Loucy (cell line): ENCODE measurements at regions not wholly inside any gene's neighbourhood (a gene's known extent, or its start where the extent isn't known, plus 50 kb on each side); places are given as distances from the start of the nearest gene placed in this dataset.
"Not testable (repeated sequence)": the region's sequence is repeated elsewhere in the genome, so short reads cannot be mapped to it uniquely, and the experiment has no call there.

Experiments used
- EZH2phosphoT487 ChIP-seq: fragments of 200-600 bp; IDR thresholded peaks from 2 replicates; pipeline ENCODE4 v1.6.1; 2018; ENCODE audit warnings: antibody characterized with exemption, mild to moderate bottlenecking, moderate library complexity, borderline replicate concordance
- TF ChIP-seq, protein P1 (sequence below): fragments of 200-600 bp; sonication (generic); conservative IDR thresholded peaks from 2 replicates; pipeline ENCODE4 v1.5.1; 2014; ENCODE audit warnings: mild to moderate bottlenecking, antibody characterized with exemption, low read length

DNA sequence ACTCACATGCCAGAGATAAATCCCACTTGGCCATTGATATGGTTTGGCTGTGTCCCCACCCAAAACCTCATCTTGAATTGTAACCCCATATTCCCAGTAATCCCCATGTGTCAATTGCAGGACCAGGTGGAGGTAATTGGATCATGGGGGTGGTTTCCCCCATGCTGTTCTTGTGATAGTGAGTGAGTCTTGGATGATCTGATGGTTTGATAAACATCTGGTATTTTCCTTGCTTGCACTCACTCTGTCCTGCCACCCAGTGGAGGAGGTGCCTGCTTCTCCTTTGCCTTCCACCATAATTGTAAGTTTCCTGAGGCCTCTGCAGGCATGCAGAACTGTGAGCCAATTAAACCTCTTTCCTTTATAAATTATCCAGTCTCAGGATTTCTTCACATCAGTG, 50.4 kb upstream of the B3GAT2 start:
- TF ChIP-seq, protein P1, sequence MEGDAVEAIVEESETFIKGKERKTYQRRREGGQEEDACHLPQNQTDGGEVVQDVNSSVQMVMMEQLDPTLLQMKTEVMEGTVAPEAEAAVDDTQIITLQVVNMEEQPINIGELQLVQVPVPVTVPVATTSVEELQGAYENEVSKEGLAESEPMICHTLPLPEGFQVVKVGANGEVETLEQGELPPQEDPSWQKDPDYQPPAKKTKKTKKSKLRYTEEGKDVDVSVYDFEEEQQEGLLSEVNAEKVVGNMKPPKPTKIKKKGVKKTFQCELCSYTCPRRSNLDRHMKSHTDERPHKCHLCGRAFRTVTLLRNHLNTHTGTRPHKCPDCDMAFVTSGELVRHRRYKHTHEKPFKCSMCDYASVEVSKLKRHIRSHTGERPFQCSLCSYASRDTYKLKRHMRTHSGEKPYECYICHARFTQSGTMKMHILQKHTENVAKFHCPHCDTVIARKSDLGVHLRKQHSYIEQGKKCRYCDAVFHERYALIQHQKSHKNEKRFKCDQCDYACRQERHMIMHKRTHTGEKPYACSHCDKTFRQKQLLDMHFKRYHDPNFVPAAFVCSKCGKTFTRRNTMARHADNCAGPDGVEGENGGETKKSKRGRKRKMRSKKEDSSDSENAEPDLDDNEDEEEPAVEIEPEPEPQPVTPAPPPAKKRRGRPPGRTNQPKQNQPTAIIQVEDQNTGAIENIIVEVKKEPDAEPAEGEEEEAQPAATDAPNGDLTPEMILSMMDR, result peak; percentile 34
- not testable (repeated sequence) for TF ChIP-seq EZH2phosphoT487
